ENCODE measurements at regions not wholly inside any gene's neighbourhood (a gene's known extent, or its start where the extent isn't known, plus 50 kb on each side); places are given as distances from the start of the nearest gene placed in this dataset.

GRCh38 chr4:63017300-63017699, 1392.0 kb downstream of the TECRL start:
- FAIRE-seq: no peak

GRCh38 chr4:62970846-62971245, 1438.4 kb downstream of the TECRL start:
- FAIRE-seq: no peak

GRCh38 chr4:62960415-62960814, 1448.8 kb downstream of the TECRL start:
- no peak for FAIRE-seq

- no peak for FAIRE-seq
These were observed 1455.5 kb downstream of the TECRL start for GRCh38 chr4:62953752-62954151.

GRCh38 chr4:62952366-62952765, 1456.9 kb downstream of the TECRL start:
- no peak for FAIRE-seq

- no peak for FAIRE-seq
These were observed 1461.1 kb downstream of the TECRL start for GRCh38 chr4:62948108-62948507.

GRCh38 chr4:62940229-62940628, 1469.0 kb downstream of the TECRL start:
- no peak for FAIRE-seq

- no peak for FAIRE-seq
These were observed 1478.4 kb downstream of the TECRL start for GRCh38 chr4:62930884-62931283.

GRCh38 chr4:62928483-62928882, 1480.8 kb downstream of the TECRL start:
- FAIRE-seq: no peak

GRCh38 chr4:62927574-62927973, 1481.7 kb downstream of the TECRL start:
- no peak for FAIRE-seq

GRCh38 chr4:62923783-62924182, 1485.5 kb downstream of the TECRL start:
- FAIRE-seq: no peak

- FAIRE-seq: no peak
These were observed 1491.6 kb downstream of the TECRL start for GRCh38 chr4:62917649-62918048.

- FAIRE-seq: no peak
These were observed 1494.5 kb downstream of the TECRL start for GRCh38 chr4:62914758-62915157.

GRCh38 chr4:62913065-62913464, 1496.2 kb downstream of the TECRL start:
- no peak for FAIRE-seq

GRCh38 chr4:62912531-62912930, 1496.7 kb downstream of the TECRL start:
- no peak for FAIRE-seq

- FAIRE-seq: no peak
These were observed 1500.0 kb downstream of the TECRL start for GRCh38 chr4:62909238-62909637.

- no peak for FAIRE-seq
These were observed 1508.1 kb downstream of the TECRL start for GRCh38 chr4:62901101-62901500.

- FAIRE-seq: no peak
These were observed 1509.4 kb downstream of the TECRL start for GRCh38 chr4:62899646-62900364.

GRCh38 chr4:62898115-62898514, 1511.1 kb downstream of the TECRL start:
- no peak for FAIRE-seq

GRCh38 chr4:62896721-62897120, 1512.5 kb downstream of the TECRL start:
- FAIRE-seq: no peak

GRCh38 chr4:62881901-62882300, 1527.3 kb downstream of the TECRL start:
- no peak for FAIRE-seq

- no peak for FAIRE-seq
These were observed 1528.0 kb downstream of the TECRL start for GRCh38 chr4:62881210-62881609.

- FAIRE-seq: no peak
These were observed 1536.4 kb downstream of the TECRL start for GRCh38 chr4:62872856-62873255.

GRCh38 chr4:62871078-62871477, 1538.2 kb downstream of the TECRL start:
- FAIRE-seq: no peak

- no peak for FAIRE-seq
These were observed 1538.8 kb downstream of the TECRL start for GRCh38 chr4:62870451-62870850.
